GM12874 (cell line): ENCODE measurements at regions not wholly inside any gene's neighbourhood (a gene's known extent, or its start where the extent isn't known, plus 50 kb on each side); places are given as distances from the start of the nearest gene placed in this dataset.

Experiments used
- TF ChIP-seq, protein P1 (sequence below): IDR thresholded peaks from 2 replicates; pipeline ENCODE4 v1.5.1; 2011; ENCODE audit warnings: low read depth, mild to moderate bottlenecking, control low read depth, low read length, moderate library complexity; ENCODE audit not compliant: insufficient read depth

DNA sequence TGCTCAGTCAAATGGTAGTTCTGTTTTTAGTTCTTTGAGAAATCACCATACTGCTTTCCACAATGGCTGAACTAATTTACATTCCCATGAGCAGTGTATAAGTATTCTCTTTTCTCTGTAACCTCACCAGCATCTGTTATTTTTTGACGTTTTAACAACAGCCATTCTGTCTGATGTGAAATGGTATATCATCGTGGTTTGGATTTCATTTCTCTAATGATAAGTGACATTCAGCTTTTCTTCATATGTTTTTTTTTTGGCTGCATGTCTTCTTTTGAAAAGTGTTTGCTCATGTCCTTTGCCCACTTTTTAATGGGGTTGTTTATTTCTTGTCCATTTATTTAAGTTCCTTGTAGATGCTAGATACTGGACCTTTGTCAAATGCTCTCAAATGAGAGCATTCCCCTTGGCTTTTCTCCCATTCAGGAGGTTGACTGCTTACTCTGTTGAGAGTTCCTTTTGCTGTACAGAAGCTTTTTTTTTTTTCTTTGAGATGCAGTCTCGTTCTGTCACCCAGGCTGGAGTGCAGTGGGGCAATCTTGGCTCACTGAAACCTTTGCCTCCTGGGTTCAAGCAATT, 58.7 kb upstream of the RGMB start:
- TF ChIP-seq, protein P1, sequence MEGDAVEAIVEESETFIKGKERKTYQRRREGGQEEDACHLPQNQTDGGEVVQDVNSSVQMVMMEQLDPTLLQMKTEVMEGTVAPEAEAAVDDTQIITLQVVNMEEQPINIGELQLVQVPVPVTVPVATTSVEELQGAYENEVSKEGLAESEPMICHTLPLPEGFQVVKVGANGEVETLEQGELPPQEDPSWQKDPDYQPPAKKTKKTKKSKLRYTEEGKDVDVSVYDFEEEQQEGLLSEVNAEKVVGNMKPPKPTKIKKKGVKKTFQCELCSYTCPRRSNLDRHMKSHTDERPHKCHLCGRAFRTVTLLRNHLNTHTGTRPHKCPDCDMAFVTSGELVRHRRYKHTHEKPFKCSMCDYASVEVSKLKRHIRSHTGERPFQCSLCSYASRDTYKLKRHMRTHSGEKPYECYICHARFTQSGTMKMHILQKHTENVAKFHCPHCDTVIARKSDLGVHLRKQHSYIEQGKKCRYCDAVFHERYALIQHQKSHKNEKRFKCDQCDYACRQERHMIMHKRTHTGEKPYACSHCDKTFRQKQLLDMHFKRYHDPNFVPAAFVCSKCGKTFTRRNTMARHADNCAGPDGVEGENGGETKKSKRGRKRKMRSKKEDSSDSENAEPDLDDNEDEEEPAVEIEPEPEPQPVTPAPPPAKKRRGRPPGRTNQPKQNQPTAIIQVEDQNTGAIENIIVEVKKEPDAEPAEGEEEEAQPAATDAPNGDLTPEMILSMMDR: no peak

DNA sequence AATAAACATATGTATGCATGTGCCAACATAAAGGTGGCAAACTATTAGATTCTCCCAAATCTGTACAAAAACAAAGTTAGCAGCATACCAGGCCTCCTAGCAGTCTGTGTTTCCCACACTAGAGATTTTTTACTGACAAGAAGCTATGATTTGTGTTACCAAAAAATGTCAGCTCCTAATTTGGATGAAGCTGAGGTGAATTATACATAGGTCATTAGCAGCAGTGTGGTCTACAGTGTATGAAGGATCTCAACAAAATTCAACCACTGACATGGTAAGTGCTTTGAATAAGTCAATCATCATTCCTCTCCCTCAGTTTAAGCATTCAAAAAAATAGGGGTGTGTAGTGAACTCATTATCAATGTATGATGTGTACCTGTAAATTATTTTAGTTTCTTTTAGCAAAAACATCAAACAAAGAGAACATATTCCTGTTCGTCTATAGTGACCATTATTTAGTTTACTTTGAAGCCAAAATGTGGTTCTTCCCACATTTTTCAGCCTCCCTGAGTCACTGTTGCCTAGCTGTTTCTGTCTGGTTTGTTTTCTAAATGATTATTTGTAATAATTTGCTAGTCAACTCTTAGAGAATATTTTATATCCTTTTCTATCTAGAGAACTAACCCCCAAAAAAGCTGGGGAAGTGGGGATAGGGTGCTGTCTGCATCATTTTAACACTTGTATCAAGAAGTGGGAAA, 52.1 kb upstream of the RGMB start:
- TF ChIP-seq, protein P1: no peak

DNA sequence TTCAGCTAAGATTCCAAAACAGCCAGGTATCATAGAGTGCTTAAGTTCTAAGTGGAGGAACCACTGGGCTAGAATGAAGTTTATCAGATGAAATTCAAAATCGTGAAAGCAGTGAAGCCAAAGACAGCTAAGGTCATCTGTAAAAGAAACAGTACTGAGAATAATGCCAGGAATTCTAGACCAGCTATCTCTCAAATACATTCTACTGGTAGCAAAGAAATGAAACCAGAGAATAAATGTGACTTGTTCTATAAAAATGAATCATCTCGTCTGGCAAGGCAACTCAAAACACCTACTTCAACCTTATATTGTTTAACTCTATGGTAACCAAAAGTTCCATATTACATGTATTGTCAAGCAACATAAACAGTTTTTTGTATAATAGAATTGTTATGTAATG, 51.3 kb upstream of the RGMB start:
- TF ChIP-seq, protein P1: no peak

DNA sequence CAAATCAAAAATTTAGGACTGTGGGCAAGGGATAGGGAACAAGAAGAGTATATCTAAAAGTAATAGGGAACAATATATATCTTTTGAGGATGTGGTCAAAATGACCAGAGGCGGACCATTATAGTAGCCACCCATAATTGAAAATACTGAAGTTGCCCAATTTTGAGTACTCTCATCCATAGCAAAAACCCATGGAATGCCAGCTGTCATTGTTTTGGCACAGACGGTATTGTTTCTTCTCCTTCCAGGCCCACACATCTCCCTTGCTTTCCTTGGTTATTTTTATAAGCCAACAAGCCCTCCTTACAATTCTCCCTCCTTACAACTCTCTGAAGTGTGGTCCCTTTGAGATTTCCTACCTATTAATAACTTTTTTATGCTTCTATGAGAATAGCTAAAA, 50.4 kb upstream of the RGMB start:
- TF ChIP-seq, protein P1: no peak
